T-helper 2 cell treated with Interferon-gamma antibody and Interleukin-4, amounts not matched to agents 5 μg/mL and 100 μg/mL, for 36 hours (primary cell): ENCODE measurements at regions not wholly inside any gene's neighbourhood (a gene's known extent, or its start where the extent isn't known, plus 50 kb on each side); places are given as distances from the start of the nearest gene placed in this dataset.

Experiments used
- DNase-seq: peaks from one replicate; pipeline ENCODE4 v3.0.0; 2021; ENCODE audit warnings: low spot score
- H3K27ac Mint-ChIP-seq: one replicate; pipeline ENCODE4 v1.8.0; 2021; ENCODE audit warnings: mild to moderate bottlenecking, mixed read lengths
- H3K27me3 Mint-ChIP-seq: one replicate; pipeline ENCODE4 v1.8.0; 2021; ENCODE audit warnings: low read depth, mixed read lengths
- H3K36me3 Mint-ChIP-seq: one replicate; pipeline ENCODE4 v1.8.0; 2021; ENCODE audit warnings: low read depth, mixed read lengths
- H3K4me1 Mint-ChIP-seq: one replicate; pipeline ENCODE4 v1.8.0; 2021; ENCODE audit warnings: low read depth, mixed read lengths
- H3K4me3 Mint-ChIP-seq: one replicate; pipeline ENCODE4 v1.8.0; 2022; ENCODE audit warnings: mild to moderate bottlenecking, moderate library complexity, mixed read lengths
- H3K9me3 Mint-ChIP-seq: one replicate; pipeline ENCODE4 v1.8.0; 2021; ENCODE audit warnings: mixed read lengths

GRCh38 chr14:84127495-84127894 is 1402.4 kb upstream of the FLRT2 start:
- no peaks in the 10 kb centered on the region for H3K4me1 Mint-ChIP-seq
- H3K36me3 Mint-ChIP-seq = no peaks in the 10 kb centered on the region
- H3K4me3 Mint-ChIP-seq = no peak overlapping the region
- H3K9me3 Mint-ChIP-seq = peaks cover 7% of the 10 kb centered on the region
- no peak for DNase-seq
- no peaks in the 10 kb centered on the region for H3K27me3 Mint-ChIP-seq
- no peak overlapping the region for H3K27ac Mint-ChIP-seq

- no peak for DNase-seq
- peaks cover 7% of the 10 kb centered on the region for H3K9me3 Mint-ChIP-seq
- no peak overlapping the region for H3K4me3 Mint-ChIP-seq
- no peaks in the 10 kb centered on the region for H3K27me3 Mint-ChIP-seq
- H3K4me1 Mint-ChIP-seq = no peaks in the 10 kb centered on the region
- H3K36me3 Mint-ChIP-seq = no peaks in the 10 kb centered on the region
- H3K27ac Mint-ChIP-seq = no peak overlapping the region
These were observed 1401.9 kb upstream of the FLRT2 start for GRCh38 chr14:84128050-84128449.

GRCh38 chr14:84129007-84129406 is 1400.9 kb upstream of the FLRT2 start:
- Mint-ChIP-seq H3K36me3 (no peaks in the 10 kb centered on the region), H3K27me3 (no peaks in the 10 kb centered on the region), H3K27ac (no peak overlapping the region), H3K4me3 (no peak overlapping the region), H3K9me3 (peaks cover 7% of the 10 kb centered on the region), H3K4me1 (no peaks in the 10 kb centered on the region)
- no peak for DNase-seq

- DNase-seq = no peak
- Mint-ChIP-seq H3K9me3 (peaks cover 11% of the 10 kb centered on the region), H3K27me3 (no peaks in the 10 kb centered on the region), H3K36me3 (no peaks in the 10 kb centered on the region), H3K4me1 (no peaks in the 10 kb centered on the region), H3K27ac (no peak overlapping the region), H3K4me3 (no peak overlapping the region)
These were observed 1400.0 kb upstream of the FLRT2 start for GRCh38 chr14:84129941-84130340.

- no peak for DNase-seq
- Mint-ChIP-seq H3K27me3 (no peaks in the 10 kb centered on the region), H3K27ac (no peak overlapping the region), H3K4me3 (no peak overlapping the region), H3K9me3 (peaks cover 26% of the 10 kb centered on the region), H3K4me1 (no peaks in the 10 kb centered on the region), H3K36me3 (no peaks in the 10 kb centered on the region)
These were observed 1398.0 kb upstream of the FLRT2 start for GRCh38 chr14:84131924-84132323.

GRCh38 chr14:84144166-84144565 is 1385.8 kb upstream of the FLRT2 start:
- no peaks in the 10 kb centered on the region for H3K27me3 Mint-ChIP-seq
- no peak for DNase-seq
- no peaks in the 10 kb centered on the region for H3K36me3 Mint-ChIP-seq
- peaks cover 33% of the 10 kb centered on the region for H3K9me3 Mint-ChIP-seq
- no peaks in the 10 kb centered on the region for H3K4me1 Mint-ChIP-seq
- no peak overlapping the region for H3K27ac Mint-ChIP-seq
- H3K4me3 Mint-ChIP-seq = no peak overlapping the region

GRCh38 chr14:84152452-84152851 is 1377.5 kb upstream of the FLRT2 start:
- Mint-ChIP-seq H3K9me3 (peaks cover 44% of the 10 kb centered on the region), H3K4me1 (no peaks in the 10 kb centered on the region), H3K27ac (no peak overlapping the region)

GRCh38 chr14:84162633-84163032 is 1367.3 kb upstream of the FLRT2 start:
- no peaks in the 10 kb centered on the region for H3K27me3 Mint-ChIP-seq
- no peak overlapping the region for H3K4me3 Mint-ChIP-seq
- H3K27ac Mint-ChIP-seq = no peak overlapping the region
- H3K4me1 Mint-ChIP-seq = no peaks in the 10 kb centered on the region
- peaks cover 31% of the 10 kb centered on the region for H3K9me3 Mint-ChIP-seq
- no peak for DNase-seq
- no peaks in the 10 kb centered on the region for H3K36me3 Mint-ChIP-seq

More at GRCh38 chr14:84152452-84152851, 1377.5 kb upstream of the FLRT2 start:
- no peak for DNase-seq
- Mint-ChIP-seq H3K36me3 (no peaks in the 10 kb centered on the region), H3K4me3 (no peak overlapping the region), H3K27me3 (no peaks in the 10 kb centered on the region)

- no peaks in the 10 kb centered on the region for H3K4me1 Mint-ChIP-seq
- no peak overlapping the region for H3K27ac Mint-ChIP-seq
- DNase-seq = no peak
- peaks cover 23% of the 10 kb centered on the region for H3K9me3 Mint-ChIP-seq
- H3K36me3 Mint-ChIP-seq = no peaks in the 10 kb centered on the region
- H3K4me3 Mint-ChIP-seq = no peak overlapping the region
- H3K27me3 Mint-ChIP-seq = no peaks in the 10 kb centered on the region
These were observed 1362.9 kb upstream of the FLRT2 start for GRCh38 chr14:84167026-84167425.

GRCh38 chr14:84180336-84180735 is 1349.6 kb upstream of the FLRT2 start:
- Mint-ChIP-seq H3K4me3 (no peak overlapping the region), H3K27me3 (no peaks in the 10 kb centered on the region), H3K4me1 (no peaks in the 10 kb centered on the region), H3K36me3 (no peaks in the 10 kb centered on the region), H3K9me3 (peaks cover 32% of the 10 kb centered on the region), H3K27ac (no peak overlapping the region)
- DNase-seq = no peak

GRCh38 chr14:84181072-84181471 is 1348.9 kb upstream of the FLRT2 start:
- Mint-ChIP-seq H3K27me3 (no peaks in the 10 kb centered on the region), H3K9me3 (peaks cover 34% of the 10 kb centered on the region), H3K36me3 (no peaks in the 10 kb centered on the region), H3K4me1 (no peaks in the 10 kb centered on the region), H3K27ac (no peak overlapping the region), H3K4me3 (no peak overlapping the region)
- DNase-seq = no peak

GRCh38 chr14:84195514-84195913 is 1334.4 kb upstream of the FLRT2 start:
- Mint-ChIP-seq H3K27ac (no peak overlapping the region), H3K36me3 (no peaks in the 10 kb centered on the region), H3K4me3 (no peak overlapping the region), H3K4me1 (no peaks in the 10 kb centered on the region), H3K27me3 (no peaks in the 10 kb centered on the region), H3K9me3 (peaks cover 35% of the 10 kb centered on the region)
- DNase-seq = no peak

GRCh38 chr14:84197704-84198103 is 1332.2 kb upstream of the FLRT2 start:
- Mint-ChIP-seq H3K9me3 (peaks cover 44% of the 10 kb centered on the region), H3K4me1 (no peaks in the 10 kb centered on the region), H3K27ac (no peak overlapping the region), H3K27me3 (no peaks in the 10 kb centered on the region), H3K4me3 (no peak overlapping the region), H3K36me3 (no peaks in the 10 kb centered on the region)
- no peak for DNase-seq

GRCh38 chr14:84202486-84202885 is 1327.5 kb upstream of the FLRT2 start:
- DNase-seq = no peak
- no peaks in the 10 kb centered on the region for H3K27me3 Mint-ChIP-seq
- no peaks in the 10 kb centered on the region for H3K36me3 Mint-ChIP-seq
- no peaks in the 10 kb centered on the region for H3K4me1 Mint-ChIP-seq
- no peak overlapping the region for H3K27ac Mint-ChIP-seq
- H3K9me3 Mint-ChIP-seq = peaks cover 32% of the 10 kb centered on the region
- no peak overlapping the region for H3K4me3 Mint-ChIP-seq

GRCh38 chr14:84203896-84204295 is 1326.0 kb upstream of the FLRT2 start:
- H3K36me3 Mint-ChIP-seq = no peaks in the 10 kb centered on the region
- no peak overlapping the region for H3K27ac Mint-ChIP-seq
- peaks cover 43% of the 10 kb centered on the region for H3K9me3 Mint-ChIP-seq
- H3K4me3 Mint-ChIP-seq = no peak overlapping the region
- DNase-seq = no peak
- H3K4me1 Mint-ChIP-seq = no peaks in the 10 kb centered on the region
- H3K27me3 Mint-ChIP-seq = no peaks in the 10 kb centered on the region
